HCT116 (cell line): ENCODE measurements at regions not wholly inside any gene's neighbourhood (a gene's known extent, or its start where the extent isn't known, plus 50 kb on each side); places are given as distances from the start of the nearest gene placed in this dataset.

Experiments used
- ATAC-seq: fragments of 200-7000 bp; cut with Tn5 transposase; 2 replicates; pipeline ENCODE4 v1.9.1; 2020; ENCODE audit warnings: mild to moderate bottlenecking, moderate library complexity
- BruUV-seq: library from RNA; stranded (reverse); fragments of 400-500 nt; replicated peaks from 2 replicates; lab custom pipeline; 2021; lab: Mats Ljungman, UMichigan
- CTCF ChIA-PET: fragments of 300-600 bp; sonication (Branson Sonifier 250); formaldehyde crosslinking; loops from one replicate; lab custom pipeline; 2021; ENCODE audit warnings: antibody characterized with exemption; lab: Charles Lee
- POLR2A ChIA-PET: fragments of 300-600, 350-600 bp; sonication (Branson Sonifier 250); formaldehyde crosslinking; loops from one replicate; lab custom pipeline; 2021; ENCODE audit warnings: antibody characterized with exemption; lab: Charles Lee
- RAD21 ChIA-PET, 2 experiments: fragments of 300-600 bp; sonication (Branson Sonifier 250); formaldehyde crosslinking; loops; one replicate each; lab custom pipeline; 2023; ENCODE audit warnings: low total read pairs in 2 of 2; ENCODE audit not compliant: uncharacterized antibody in 2 of 2, unreplicated experiment in 2 of 2, low non-redundant PET in 1 of 2; lab: Charles Lee
- DNase-seq: peaks from one replicate; pipeline ENCODE4 v3.0.0-alpha.2; 2010; ENCODE audit warnings: low read depth, low spot score
- H2AFZ ChIP-seq: fragments of 200-600 bp; shearing (Covaris generic), sonication (generic); 2 replicates; pipeline ENCODE4 v1.6.1; 2017; ENCODE audit warnings: low read depth, mixed run types, mixed read lengths, antibody characterized with exemption, low read length; ENCODE audit not compliant: poor library complexity, severe bottlenecking
- H3K27ac ChIP-seq: 2 replicates; pipeline ENCODE4 v1.5.1; 2012; ENCODE audit warnings: low read depth, low read length
- H3K27me3 ChIP-seq: fragments of 200-600 bp; sonication (generic); 2 replicates; pipeline ENCODE4 v1.6.1; 2016; ENCODE audit warnings: mixed run types, low read length, mixed read lengths; ENCODE audit not compliant: insufficient read depth
- H3K36me3 ChIP-seq, 2 experiments: fragments of 200-500 bp in 1 of 2; fragments of 200-600 bp in 1 of 2; sonication (Bioruptor generic) in 1 of 2; sonication (generic) in 1 of 2; 2 replicates each; pipeline versions ENCODE4 v1.5.1 to v1.6.1; 2014 to 2016; ENCODE audit warnings: low read length in 2 of 2, inconsistent platforms in 1 of 2, mixed read lengths in 1 of 2, mixed run types in 1 of 2; ENCODE audit not compliant: insufficient read depth in 2 of 2, control insufficient read depth in 1 of 2
- H3K4me1 ChIP-seq, 2 experiments: fragments of 200-600 bp in 1 of 2; sonication (generic) in 1 of 2; 2 replicates each; pipeline versions ENCODE4 v1.5.1 to v1.6.1; 2012 to 2017; ENCODE audit warnings: low read length in 2 of 2, inconsistent platforms in 1 of 2, mild to moderate bottlenecking in 1 of 2, mixed read lengths in 1 of 2, mixed run types in 1 of 2, moderate library complexity in 1 of 2; ENCODE audit not compliant: insufficient read depth in 2 of 2, control insufficient read depth in 1 of 2
- H3K4me2 ChIP-seq: fragments of 200-600 bp; sonication (generic); 2 replicates; pipeline ENCODE4 v1.6.1; 2017; ENCODE audit warnings: mixed run types, low read length, mixed read lengths
- H3K4me3 ChIP-seq, 2 experiments: fragments of 200-600 bp in 1 of 2; sonication (generic) in 1 of 2; replicated peaks in 1 of 2; 2 replicates each; pipeline ENCODE4 v1.5.1; 2011 to 2016; ENCODE audit warnings: low read length in 2 of 2, control low read depth in 1 of 2, low read depth in 1 of 2, mild to moderate bottlenecking in 1 of 2, mixed read lengths in 1 of 2, mixed run types in 1 of 2
- H3K79me2 ChIP-seq: fragments of 200-600 bp; sonication (generic); 2 replicates; pipeline ENCODE4 v1.6.1; 2017; ENCODE audit warnings: mild to moderate bottlenecking, mixed run types, low read length, moderate library complexity, mixed read lengths; ENCODE audit not compliant: insufficient read depth
- H3K9ac ChIP-seq: fragments of 200-600 bp; sonication (generic); 2 replicates; pipeline ENCODE4 v1.6.1; 2016; ENCODE audit warnings: low read length, mixed read lengths
- H3K9me2 ChIP-seq: fragments of 200-600 bp; sonication (generic), shearing (Covaris generic); 2 replicates; pipeline ENCODE4 v1.6.1; 2017; ENCODE audit warnings: mixed run types, mild to moderate bottlenecking, moderate library complexity; ENCODE audit not compliant: insufficient read depth
- H3K9me3 ChIP-seq, 2 experiments: fragments of 200-500 bp in 1 of 2; fragments of 200-600 bp in 1 of 2; sonication (Bioruptor generic) in 1 of 2; sonication (generic) in 1 of 2; 2 replicates each; pipeline ENCODE4 v1.6.1; 2014 to 2017; ENCODE audit warnings: low read length in 2 of 2, mixed read lengths in 2 of 2, inconsistent platforms in 1 of 2, low read depth in 1 of 2, mild to moderate bottlenecking in 1 of 2, mixed run types in 1 of 2, moderate library complexity in 1 of 2; ENCODE audit not compliant: control insufficient read depth in 1 of 2, insufficient read depth in 1 of 2
- H4K20me1 ChIP-seq: fragments of 200-600 bp; sonication (generic), shearing (Covaris generic); 2 replicates; pipeline ENCODE4 v1.6.1; 2017; ENCODE audit warnings: mixed run types, mild to moderate bottlenecking, moderate library complexity; ENCODE audit not compliant: insufficient read depth
- EGR1 ChIP-seq: IDR thresholded peaks from 2 replicates; pipeline ENCODE4 v1.6.1; 2012; ENCODE audit warnings: low read depth
- FOSL1 ChIP-seq: IDR thresholded peaks from 2 replicates; pipeline ENCODE4 v1.6.1; 2012; ENCODE audit warnings: low read depth
- POLR2AphosphoS5 ChIP-seq: IDR thresholded peaks from 2 replicates; pipeline ENCODE4 v1.6.1; 2011; ENCODE audit warnings: mild to moderate bottlenecking, low read depth, low read length, moderate library complexity
- SIN3A ChIP-seq: IDR thresholded peaks from 2 replicates; pipeline ENCODE4 v1.6.1; 2012; ENCODE audit warnings: low read depth
- TCF7L2 ChIP-seq: IDR thresholded peaks from 2 replicates; pipeline ENCODE4 v1.7.0; 2011; ENCODE audit warnings: borderline replicate concordance, inconsistent platforms; ENCODE audit not compliant: insufficient read depth, insufficient read length; ENCODE audit errors: extremely low read depth
- ZFX ChIP-seq: fragments of 450-650 bp; IDR thresholded peaks from 2 replicates; pipeline ENCODE4 v1.6.1; 2017
- ZNF274 ChIP-seq: fragments of 200-500 bp; sonication (Bioruptor generic); IDR thresholded peaks from 2 replicates; pipeline ENCODE4 v1.6.1; 2014; ENCODE audit warnings: mild to moderate bottlenecking, low read depth, low read length, inconsistent platforms
- intact Hi-C: fragments of 100-400 bp; cut with micrococcal nuclease; formaldehyde crosslinking; loops from 2 replicates; pipeline ENCODE4 v1.10.0; 2022
- TF ChIP-seq, protein P1 (sequence below): IDR thresholded peaks from 2 replicates; pipeline ENCODE4 v1.6.1; 2012; ENCODE audit warnings: low read depth
- TF ChIP-seq, protein P2 (sequence below): IDR thresholded peaks from 2 replicates; pipeline ENCODE4 v1.6.1; 2012

DNA sequence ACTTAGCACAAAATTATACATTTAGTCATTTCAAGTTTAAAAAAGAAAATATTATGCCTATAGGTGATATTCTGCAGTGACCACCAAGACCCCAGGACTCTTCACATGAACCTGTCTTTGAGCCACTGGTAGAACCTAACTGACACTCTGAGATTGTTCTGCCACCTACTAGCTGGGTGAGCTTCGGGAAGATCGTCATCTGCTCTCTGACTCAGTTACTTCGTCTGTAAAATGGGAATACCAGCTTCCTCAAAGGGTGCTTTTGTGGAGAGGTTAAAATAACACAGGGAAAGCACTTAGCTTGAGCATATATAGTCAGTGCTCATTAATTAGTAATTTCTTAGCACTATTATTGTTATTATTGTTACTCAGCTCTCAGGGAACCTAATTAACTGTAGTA lies 228.5 kb upstream of the JUN start:
- Histone ChIP-seq H3K4me1 (peaks cover 0 to 18% of the 10 kb centered on the region in 2 experiments; a peak in 2 of 4 replicates), H3K36me3 (no peaks in the 10 kb centered on the region), H2AFZ (no peak overlapping the region), H3K27me3 (no peaks in the 10 kb centered on the region), H3K9me2 (no peaks in the 10 kb centered on the region), H3K27ac (no peak overlapping the region), H4K20me1 (no peaks in the 10 kb centered on the region), H3K79me2 (no peaks in the 10 kb centered on the region), H3K9ac (no peak overlapping the region), H3K9me3 (no peaks in the 10 kb centered on the region), H3K4me3 (no peak overlapping the region), H3K4me2 (no peak overlapping the region)
- RAD21 ChIA-PET, result no interaction called here
- ATAC-seq (no peak), DNase-seq (no peak)
- no TSS peak for BruUV-seq
- intact Hi-C loops, result no loop called here
- TF ChIP-seq, protein P1, sequence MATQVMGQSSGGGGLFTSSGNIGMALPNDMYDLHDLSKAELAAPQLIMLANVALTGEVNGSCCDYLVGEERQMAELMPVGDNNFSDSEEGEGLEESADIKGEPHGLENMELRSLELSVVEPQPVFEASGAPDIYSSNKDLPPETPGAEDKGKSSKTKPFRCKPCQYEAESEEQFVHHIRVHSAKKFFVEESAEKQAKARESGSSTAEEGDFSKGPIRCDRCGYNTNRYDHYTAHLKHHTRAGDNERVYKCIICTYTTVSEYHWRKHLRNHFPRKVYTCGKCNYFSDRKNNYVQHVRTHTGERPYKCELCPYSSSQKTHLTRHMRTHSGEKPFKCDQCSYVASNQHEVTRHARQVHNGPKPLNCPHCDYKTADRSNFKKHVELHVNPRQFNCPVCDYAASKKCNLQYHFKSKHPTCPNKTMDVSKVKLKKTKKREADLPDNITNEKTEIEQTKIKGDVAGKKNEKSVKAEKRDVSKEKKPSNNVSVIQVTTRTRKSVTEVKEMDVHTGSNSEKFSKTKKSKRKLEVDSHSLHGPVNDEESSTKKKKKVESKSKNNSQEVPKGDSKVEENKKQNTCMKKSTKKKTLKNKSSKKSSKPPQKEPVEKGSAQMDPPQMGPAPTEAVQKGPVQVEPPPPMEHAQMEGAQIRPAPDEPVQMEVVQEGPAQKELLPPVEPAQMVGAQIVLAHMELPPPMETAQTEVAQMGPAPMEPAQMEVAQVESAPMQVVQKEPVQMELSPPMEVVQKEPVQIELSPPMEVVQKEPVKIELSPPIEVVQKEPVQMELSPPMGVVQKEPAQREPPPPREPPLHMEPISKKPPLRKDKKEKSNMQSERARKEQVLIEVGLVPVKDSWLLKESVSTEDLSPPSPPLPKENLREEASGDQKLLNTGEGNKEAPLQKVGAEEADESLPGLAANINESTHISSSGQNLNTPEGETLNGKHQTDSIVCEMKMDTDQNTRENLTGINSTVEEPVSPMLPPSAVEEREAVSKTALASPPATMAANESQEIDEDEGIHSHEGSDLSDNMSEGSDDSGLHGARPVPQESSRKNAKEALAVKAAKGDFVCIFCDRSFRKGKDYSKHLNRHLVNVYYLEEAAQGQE, result no peak
- TF ChIP-seq POLR2AphosphoS5, result no peak
- TF ChIP-seq, protein P2, sequence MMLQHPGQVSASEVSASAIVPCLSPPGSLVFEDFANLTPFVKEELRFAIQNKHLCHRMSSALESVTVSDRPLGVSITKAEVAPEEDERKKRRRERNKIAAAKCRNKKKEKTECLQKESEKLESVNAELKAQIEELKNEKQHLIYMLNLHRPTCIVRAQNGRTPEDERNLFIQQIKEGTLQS, result no peak
- TF ChIP-seq SIN3A, result no peak
- TF ChIP-seq EGR1, result no peak
- no peak for TF ChIP-seq ZNF274
- TF ChIP-seq FOSL1, result no peak
- no peak for TF ChIP-seq TCF7L2
- no peak for TF ChIP-seq ZFX
- CTCF ChIA-PET, result interaction anchor here (1.6 kb wide), 1 partner anchor 278 kb away, joined by 3 read pairs; no protein-coding TSS in a partner anchor
- POLR2A ChIA-PET, result no interaction called here
